ENCODE measurements at regions not wholly inside any gene's neighbourhood (a gene's known extent, or its start where the extent isn't known, plus 50 kb on each side); places are given as distances from the start of the nearest gene placed in this dataset.

- TF ChIP-seq SPI1 (IDR thresholded peaks at IDR 0.05; ENCODE audit: borderline replicate concordance, low read depth) (no peak), GABPA (IDR thresholded peaks at IDR 0.05; ENCODE audit: low read depth) (no peak), POLR2AphosphoS5 (IDR thresholded peaks at IDR 0.05; ENCODE audit: low read depth) (no peak)
- TF ChIP-seq, protein P1, sequence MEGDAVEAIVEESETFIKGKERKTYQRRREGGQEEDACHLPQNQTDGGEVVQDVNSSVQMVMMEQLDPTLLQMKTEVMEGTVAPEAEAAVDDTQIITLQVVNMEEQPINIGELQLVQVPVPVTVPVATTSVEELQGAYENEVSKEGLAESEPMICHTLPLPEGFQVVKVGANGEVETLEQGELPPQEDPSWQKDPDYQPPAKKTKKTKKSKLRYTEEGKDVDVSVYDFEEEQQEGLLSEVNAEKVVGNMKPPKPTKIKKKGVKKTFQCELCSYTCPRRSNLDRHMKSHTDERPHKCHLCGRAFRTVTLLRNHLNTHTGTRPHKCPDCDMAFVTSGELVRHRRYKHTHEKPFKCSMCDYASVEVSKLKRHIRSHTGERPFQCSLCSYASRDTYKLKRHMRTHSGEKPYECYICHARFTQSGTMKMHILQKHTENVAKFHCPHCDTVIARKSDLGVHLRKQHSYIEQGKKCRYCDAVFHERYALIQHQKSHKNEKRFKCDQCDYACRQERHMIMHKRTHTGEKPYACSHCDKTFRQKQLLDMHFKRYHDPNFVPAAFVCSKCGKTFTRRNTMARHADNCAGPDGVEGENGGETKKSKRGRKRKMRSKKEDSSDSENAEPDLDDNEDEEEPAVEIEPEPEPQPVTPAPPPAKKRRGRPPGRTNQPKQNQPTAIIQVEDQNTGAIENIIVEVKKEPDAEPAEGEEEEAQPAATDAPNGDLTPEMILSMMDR (IDR thresholded peaks at IDR 0.05; ENCODE audit: insufficient read depth, low read length), result no peak
- TF ChIP-seq, protein P2, sequence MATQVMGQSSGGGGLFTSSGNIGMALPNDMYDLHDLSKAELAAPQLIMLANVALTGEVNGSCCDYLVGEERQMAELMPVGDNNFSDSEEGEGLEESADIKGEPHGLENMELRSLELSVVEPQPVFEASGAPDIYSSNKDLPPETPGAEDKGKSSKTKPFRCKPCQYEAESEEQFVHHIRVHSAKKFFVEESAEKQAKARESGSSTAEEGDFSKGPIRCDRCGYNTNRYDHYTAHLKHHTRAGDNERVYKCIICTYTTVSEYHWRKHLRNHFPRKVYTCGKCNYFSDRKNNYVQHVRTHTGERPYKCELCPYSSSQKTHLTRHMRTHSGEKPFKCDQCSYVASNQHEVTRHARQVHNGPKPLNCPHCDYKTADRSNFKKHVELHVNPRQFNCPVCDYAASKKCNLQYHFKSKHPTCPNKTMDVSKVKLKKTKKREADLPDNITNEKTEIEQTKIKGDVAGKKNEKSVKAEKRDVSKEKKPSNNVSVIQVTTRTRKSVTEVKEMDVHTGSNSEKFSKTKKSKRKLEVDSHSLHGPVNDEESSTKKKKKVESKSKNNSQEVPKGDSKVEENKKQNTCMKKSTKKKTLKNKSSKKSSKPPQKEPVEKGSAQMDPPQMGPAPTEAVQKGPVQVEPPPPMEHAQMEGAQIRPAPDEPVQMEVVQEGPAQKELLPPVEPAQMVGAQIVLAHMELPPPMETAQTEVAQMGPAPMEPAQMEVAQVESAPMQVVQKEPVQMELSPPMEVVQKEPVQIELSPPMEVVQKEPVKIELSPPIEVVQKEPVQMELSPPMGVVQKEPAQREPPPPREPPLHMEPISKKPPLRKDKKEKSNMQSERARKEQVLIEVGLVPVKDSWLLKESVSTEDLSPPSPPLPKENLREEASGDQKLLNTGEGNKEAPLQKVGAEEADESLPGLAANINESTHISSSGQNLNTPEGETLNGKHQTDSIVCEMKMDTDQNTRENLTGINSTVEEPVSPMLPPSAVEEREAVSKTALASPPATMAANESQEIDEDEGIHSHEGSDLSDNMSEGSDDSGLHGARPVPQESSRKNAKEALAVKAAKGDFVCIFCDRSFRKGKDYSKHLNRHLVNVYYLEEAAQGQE (IDR thresholded peaks at IDR 0.05; ENCODE audit: insufficient replicate concordance, low read depth), result no peak
- DNase-seq (ENCODE audit: low read depth in 1 of 2, low spot score in 1 of 2), result no peak
Observed at GRCh38 chr12:58458102-58458501, 462.2 kb downstream of the LRIG3 start.

DNA sequence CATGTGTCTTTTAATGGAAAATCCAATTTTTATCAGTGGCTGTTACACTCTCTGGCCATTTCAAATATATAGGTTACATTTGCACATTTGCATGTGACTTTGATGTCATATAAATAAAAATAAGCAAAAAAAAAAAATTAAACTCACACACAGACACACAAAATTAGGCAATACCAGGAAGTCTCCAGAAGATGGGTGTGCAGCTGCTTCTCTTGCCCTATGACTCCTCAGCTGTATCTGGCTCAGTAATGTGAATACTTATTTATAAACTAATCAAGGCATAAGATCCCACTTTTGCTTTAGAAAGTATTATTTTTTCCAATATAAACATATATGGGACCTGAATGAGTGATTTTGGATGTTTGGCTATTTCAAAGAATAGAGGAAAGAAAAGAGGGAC lies 461.1 kb downstream of the LRIG3 start:
- H3K27me3 ChIP-seq (ENCODE audit: insufficient read depth, poor library complexity, severe bottlenecking), result no peaks in the 10 kb centered on the region
- TF ChIP-seq SPI1 (IDR thresholded peaks at IDR 0.05; ENCODE audit: borderline replicate concordance, low read depth) (no peak), GABPA (IDR thresholded peaks at IDR 0.05; ENCODE audit: low read depth) (no peak), POLR2AphosphoS5 (IDR thresholded peaks at IDR 0.05; ENCODE audit: low read depth) (no peak)
- TF ChIP-seq, protein P2 (IDR thresholded peaks at IDR 0.05; ENCODE audit: insufficient replicate concordance, low read depth), result no peak
- TF ChIP-seq, protein P1 (IDR thresholded peaks at IDR 0.05; ENCODE audit: insufficient read depth, low read length), result no peak
- no peak for DNase-seq (ENCODE audit: low read depth in 1 of 2, low spot score in 1 of 2)

More at GRCh38 chr12:58458102-58458501, 462.2 kb downstream of the LRIG3 start:
- Histone ChIP-seq H3K27me3 (ENCODE audit: insufficient read depth, poor library complexity, severe bottlenecking) (no peaks in the 10 kb centered on the region), H3K27ac (replicated peaks) (no peak overlapping the region), H3K4me3 (replicated peaks; ENCODE audit: insufficient read depth, low read length) (no peak overlapping the region)

DNA sequence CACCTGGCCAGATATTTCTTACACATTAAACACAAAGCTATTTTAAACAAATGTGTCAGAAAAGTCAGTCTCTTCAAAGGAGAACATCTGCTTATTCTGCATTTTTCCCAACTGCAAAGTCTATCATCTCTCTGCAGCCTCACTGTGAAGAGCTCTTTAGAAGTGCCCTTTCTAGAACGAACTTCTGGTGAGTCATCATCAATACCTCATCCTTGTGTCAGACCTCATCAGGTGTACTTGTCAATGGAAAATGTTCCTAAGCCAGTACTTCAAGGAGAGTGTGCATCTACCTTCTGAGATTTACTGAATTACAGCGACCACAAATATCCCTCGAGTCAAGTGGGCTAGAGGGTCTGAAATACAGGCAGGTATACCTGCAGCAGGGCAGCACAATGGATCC lies 457.3 kb downstream of the LRIG3 start:
- TF ChIP-seq POLR2AphosphoS5 (IDR thresholded peaks at IDR 0.05; ENCODE audit: low read depth), result no peak
- TF ChIP-seq SPI1 (IDR thresholded peaks at IDR 0.05; ENCODE audit: borderline replicate concordance, low read depth), result no peak
- no peak for TF ChIP-seq GABPA (IDR thresholded peaks at IDR 0.05; ENCODE audit: low read depth)
- TF ChIP-seq, protein P2 (IDR thresholded peaks at IDR 0.05; ENCODE audit: insufficient replicate concordance, low read depth), result no peak
- TF ChIP-seq, protein P1 (IDR thresholded peaks at IDR 0.05; ENCODE audit: insufficient read depth, low read length), result no peak
- Histone ChIP-seq H3K27me3 (ENCODE audit: insufficient read depth, poor library complexity, severe bottlenecking) (no peaks in the 10 kb centered on the region), H3K27ac (replicated peaks) (no peak overlapping the region), H3K4me3 (replicated peaks; ENCODE audit: insufficient read depth, low read length) (no peak overlapping the region)
- no peak for DNase-seq (ENCODE audit: low read depth in 1 of 2, low spot score in 1 of 2)

More for the DNA sequence above, 461.1 kb downstream of the LRIG3 start:
- Histone ChIP-seq H3K4me3 (replicated peaks; ENCODE audit: insufficient read depth, low read length) (no peak overlapping the region), H3K27ac (replicated peaks) (no peak overlapping the region)

All from HL-60 (cell line).